GM19452 (cell line): ENCODE measurements at regions not wholly inside any gene's neighbourhood (a gene's known extent, or its start where the extent isn't known, plus 50 kb on each side); places are given as distances from the start of the nearest gene placed in this dataset.

Experiments
- ATAC-seq: cut with Tn5 transposase; IDR thresholded peaks from one replicate; pipeline ENCODE4 v1.9.1; 2021; ENCODE audit not compliant: unreplicated experiment

- ATAC-seq: no peak
Observed at GRCh38 chr13:21757763-21758162, 86.9 kb downstream of the FGF9 start.

- no peak for ATAC-seq
Observed at GRCh38 chr13:21758441-21758840, 87.6 kb downstream of the FGF9 start.

GRCh38 chr13:21759463-21759862 is 88.6 kb downstream of the FGF9 start:
- no peak for ATAC-seq

- no peak for ATAC-seq
Observed at GRCh38 chr13:21759911-21760310, 89.0 kb downstream of the FGF9 start.

DNA sequence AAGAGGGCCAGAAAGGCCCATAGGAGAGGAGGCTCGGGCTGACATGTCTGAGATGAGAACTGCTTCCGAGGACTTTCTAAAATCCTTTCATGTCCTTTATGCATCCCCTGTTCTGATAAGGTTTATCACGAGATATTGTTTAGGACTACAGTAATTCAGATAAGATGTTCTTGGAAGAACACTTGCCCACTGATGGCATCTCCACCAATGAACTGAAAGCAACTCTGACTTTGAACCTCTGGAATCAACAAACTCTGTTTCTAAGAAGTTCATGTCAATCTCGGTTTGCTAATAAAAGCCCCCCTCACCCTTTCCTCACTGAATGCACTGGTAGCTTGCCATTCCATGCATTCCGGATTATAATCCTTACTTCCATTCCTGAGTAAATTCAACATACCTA is 90.9 kb downstream of the FGF9 start:
- no peak for ATAC-seq

GRCh38 chr13:21762512-21762911 is 91.6 kb downstream of the FGF9 start:
- no peak for ATAC-seq

DNA sequence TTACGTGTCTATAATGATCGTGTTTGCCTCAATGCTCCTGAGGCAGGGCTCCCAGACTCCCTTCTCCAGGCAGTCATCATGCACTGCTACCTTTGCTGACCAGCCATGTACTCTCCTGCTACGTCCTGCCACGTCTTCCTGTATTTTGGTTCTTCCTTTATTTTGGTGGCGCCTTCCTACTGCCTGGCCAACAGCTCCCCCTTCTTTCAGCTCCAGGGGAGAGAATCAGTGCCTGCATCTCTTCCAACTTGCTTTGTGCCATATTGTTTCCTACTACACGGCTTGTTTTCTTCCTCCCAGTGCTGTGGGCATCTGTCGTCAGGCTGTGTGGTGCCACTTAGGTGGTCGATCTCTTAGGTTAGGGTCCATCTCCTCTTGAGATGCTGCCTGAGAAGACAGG is 96.2 kb downstream of the FGF9 start:
- no peak for ATAC-seq

DNA sequence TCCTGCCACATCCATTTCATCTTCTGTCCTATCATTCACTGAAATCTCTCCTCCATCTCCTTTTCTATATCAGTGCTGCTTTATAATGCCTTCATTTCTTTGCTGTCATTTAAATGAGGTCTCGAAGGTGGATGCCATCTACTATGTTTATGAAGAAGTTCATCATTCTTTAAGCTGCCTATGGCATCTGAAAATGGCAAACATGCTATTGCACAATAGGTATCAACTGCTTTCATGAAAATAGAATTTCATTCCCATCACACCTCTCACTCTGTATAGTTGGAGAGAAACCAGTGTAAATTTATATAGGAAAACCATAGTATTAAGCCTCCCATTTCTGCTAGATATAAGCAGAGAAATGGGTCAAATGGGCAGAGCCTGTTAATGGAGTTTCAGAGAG is 100.2 kb downstream of the FGF9 start:
- no peak for ATAC-seq

DNA sequence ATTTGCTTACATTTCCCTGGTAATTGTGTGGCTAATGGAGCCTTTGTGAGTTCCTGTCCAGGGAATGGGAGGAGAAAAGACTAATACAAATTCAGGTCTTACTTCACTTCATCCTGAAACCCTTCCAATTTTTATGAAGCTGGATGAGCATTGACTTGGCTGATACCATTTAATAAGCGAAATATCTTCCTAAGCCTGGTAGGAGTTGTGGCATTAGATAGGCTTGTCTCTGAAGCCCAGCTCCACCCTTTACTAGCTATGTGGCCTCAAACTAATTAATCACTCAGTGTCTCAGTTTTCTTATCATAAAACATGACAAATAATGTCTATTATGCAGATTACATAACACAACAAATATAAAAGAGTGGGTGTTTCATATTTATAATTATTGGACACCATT is 106.3 kb downstream of the FGF9 start:
- ATAC-seq: no peak

- ATAC-seq: no peak
Observed at GRCh38 chr13:21777813-21778212, 106.9 kb downstream of the FGF9 start.

DNA sequence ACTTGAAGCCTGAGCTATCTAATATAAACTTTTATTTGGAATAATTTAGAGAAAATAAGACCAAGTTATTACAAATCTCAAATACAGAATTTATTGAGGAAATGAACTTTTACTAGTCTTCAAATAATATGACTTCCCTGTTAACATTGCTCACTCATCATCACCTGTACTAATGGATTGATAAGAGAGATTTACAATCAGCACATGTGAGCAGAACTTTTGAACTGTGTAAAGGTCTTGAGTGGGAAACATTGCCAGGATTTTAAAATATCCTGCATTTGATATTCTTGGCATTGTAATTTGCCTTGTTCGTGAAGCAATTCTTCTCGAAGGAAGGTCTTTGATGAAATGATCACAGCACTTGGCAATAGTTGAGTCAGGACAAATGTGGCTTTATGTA is 111.9 kb downstream of the FGF9 start:
- no peak for ATAC-seq

DNA sequence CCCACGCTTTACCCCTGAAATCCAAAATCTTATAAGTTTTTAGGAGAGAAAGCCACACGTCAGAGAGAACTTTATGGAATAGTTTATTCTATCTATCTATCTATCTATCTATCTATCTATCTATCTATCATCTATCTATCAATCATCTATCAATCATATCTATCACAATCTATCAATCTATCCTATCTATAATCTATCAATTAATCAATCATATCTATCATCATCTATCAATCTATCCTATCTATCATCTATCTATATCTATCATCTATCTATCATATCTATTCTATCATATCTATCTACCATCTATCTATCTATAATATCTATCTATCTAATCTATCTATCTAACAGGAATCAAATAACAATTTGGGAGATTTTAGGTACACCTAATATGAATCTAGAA is 115.1 kb downstream of the FGF9 start:
- no peak for ATAC-seq

GRCh38 chr13:21796066-21796465 is 125.2 kb downstream of the FGF9 start:
- ATAC-seq: no peak

DNA sequence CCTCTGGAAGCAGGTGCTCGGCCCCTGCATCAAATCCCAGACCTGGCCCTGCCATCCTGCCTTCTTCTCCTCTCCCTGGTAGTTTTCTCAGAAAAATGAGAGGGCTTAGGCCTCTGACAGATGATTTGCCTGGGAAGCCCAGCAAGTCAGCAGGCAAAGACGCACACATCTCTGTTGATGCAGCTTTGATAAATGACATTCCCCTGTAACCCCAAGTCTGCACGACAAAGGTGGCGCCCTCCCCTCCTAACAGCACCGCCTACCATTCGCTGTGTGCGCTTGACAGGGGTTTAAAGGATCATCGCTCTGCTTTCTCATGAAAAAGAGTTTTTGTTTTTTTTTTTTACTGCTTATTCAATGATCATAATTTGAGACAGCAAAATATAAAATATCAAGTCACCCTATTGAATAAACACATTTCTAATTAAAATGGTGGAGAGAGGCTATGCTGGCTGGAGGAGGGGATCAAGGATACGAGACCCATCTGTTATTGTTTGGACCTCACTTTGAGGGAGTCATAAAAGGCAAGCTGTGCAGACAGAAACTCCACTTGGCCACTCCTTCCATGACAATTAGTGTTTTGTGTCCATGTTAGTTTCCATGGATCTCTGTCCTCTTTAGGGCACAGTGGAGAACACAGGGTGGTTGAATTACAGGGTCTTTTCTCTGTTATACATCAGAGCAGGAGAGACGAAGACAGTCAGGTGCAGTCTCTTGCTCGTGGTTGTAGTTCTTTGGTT is 126.1 kb downstream of the FGF9 start:
- ATAC-seq: no peak

DNA sequence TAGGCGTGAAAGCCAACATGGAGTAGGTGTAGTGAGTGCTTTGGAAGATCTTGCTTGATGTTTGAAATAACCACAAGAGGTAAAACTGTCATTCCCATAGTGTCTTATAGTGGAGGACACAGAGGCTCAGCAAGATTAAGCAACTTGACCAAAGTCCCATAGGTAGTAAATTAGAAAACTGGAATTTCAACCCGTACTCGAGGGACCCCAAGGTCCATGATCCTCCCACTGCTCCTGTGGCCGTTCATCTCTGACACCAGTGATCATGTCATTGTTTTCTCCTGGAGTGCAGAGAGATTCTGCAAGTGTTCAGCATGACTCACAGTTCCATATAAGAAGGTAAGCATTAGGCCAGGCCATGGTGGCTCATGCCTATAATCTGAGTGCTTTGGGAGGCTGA is 126.9 kb downstream of the FGF9 start:
- ATAC-seq: no peak

DNA sequence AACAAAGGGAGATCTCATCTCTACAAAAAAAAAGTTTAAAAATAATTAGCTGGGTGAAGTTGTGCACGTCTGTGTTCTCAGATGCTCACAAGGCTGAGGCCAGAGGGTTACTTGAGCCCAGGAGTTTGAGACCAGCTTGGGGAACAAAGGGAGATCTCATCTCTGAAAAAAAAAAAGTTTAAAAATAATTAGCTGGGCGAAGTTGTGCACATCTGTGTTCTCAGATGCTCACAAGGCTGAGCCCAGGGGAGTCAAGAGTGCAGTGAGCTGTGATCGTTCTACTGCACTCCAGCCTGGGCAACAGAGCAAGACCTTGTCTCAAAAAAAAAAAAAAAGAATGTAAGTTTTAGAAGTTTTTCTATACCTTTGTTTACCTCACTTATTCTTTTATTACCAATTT is 127.3 kb downstream of the FGF9 start:
- ATAC-seq: no peak

- no peak for ATAC-seq
Observed at GRCh38 chr13:21799671-21800070, 128.8 kb downstream of the FGF9 start.

DNA sequence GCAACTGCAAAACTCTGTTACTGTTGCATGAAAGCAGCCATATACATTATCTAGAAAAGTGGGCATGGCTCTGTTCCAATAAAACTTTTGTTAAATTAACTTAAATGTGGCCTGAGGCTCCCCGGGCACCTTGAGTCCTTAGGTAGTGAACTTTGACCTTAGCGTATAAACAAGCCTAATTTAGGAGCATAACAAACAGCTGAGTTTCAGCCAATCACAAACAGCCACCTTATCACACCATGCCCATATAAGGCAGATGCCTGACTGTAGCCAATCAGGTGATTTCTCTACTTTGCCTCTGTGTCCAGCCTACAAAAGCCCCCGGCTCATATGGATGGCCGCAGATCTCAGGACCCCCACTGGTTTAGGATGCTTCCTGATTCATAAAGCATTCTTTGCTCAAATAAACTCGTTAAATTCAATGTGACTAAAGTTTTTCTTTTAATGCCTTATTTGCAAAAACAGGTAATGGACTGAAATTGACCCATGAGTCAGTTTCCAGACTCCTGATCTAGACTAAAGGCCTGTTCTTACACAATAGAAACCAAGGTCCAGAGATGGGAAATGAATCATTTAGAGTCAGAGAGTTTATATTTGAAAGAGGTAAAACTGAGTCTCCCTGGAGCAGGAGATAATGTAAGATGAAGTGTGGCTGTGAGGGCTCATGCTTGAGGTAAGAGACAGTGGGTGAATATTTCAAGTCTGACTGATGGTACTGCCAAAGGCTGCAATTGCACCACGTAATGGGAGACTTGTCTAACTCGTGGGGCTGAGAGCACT is 130.2 kb downstream of the FGF9 start:
- ATAC-seq: no peak

GRCh38 chr13:21805733-21806132 is 134.9 kb downstream of the FGF9 start:
- ATAC-seq: no peak

GRCh38 chr13:21812192-21812626 is 141.3 kb downstream of the FGF9 start:
- no peak for ATAC-seq

DNA sequence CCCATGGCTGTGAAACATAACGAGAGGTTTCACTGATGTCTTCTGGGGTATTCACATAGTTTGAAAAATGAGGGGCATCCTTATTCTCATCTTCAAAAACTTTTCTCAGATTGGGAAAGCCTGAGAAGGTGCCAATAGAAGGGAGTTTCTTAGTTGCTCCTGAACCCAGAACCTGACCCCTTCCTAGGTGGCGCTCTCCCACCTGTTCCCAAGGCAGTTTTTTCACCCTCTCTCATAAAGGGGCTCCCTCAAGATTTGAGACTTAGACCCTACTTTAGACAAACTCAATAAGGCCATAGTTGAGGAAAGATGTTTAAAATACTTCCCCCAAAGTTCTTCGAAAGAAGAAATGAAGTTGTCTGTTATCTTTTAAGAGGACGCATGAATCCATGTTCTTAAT is 142.2 kb downstream of the FGF9 start:
- no peak for ATAC-seq

GRCh38 chr13:21813844-21814243 is 143.0 kb downstream of the FGF9 start:
- ATAC-seq: no peak

DNA sequence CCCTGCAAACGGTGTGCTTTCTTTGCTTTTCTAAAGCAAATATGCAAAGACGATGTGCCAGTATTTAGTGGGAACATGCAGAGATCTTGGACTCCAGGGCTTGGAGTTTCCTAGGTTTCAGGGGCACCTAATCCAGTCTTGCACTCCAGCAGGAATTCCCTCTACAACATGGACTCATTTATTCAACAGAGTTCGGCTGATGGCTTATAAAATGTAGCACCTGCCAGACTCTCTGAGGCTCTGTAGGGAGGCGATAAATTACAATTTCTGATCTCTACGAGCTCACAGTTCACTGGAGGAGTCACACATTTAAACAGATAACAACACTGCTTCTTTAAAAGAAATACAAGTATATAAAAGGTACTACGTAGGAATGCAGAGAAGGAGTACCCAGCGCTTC is 143.7 kb downstream of the FGF9 start:
- ATAC-seq: no peak
